ENCODE measurements at regions not wholly inside any gene's neighbourhood (a gene's known extent, or its start where the extent isn't known, plus 50 kb on each side); places are given as distances from the start of the nearest gene placed in this dataset.

DNA sequence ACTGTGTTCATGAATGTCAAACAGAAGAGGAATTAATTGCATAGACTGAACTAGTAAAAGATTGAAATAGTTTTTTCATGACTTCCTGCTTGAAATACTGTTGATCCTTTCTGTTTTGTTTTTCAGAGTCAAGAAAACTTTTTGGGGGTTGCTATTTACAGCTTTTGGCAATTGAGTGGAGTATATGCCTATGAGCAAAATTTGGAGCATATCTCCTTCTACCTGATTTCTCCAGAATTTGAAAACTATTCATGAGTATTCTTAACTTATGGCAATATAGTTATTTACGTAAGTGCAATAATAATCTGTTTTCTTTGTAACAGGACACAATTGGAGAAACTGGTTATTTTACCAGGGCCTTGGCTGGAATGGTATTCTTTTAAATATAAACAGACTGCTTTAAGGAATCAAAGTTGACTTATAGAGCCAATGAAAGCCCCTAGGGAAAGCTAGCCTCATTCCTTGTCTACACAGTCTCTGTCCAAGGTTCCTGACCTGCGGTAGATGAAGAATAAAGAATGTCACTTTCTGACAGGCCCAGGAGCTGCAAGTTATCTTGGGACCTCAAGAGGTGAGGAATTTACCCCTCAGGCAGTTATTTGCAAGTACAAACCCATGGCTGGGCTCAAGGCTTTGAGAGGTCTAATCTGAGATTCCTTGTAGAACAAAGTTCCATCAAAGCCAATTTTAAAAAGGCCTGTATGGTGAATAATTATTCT lies 193.5 kb upstream of the NDUFV2 start:
- Histone ChIP-seq H3K27me3 (no peaks in the 10 kb centered on the region), H3K79me2 (no peaks in the 10 kb centered on the region), H2AFZ (no peak overlapping the region), H3K4me1 (ENCODE audit: insufficient read depth) (no peaks in the 10 kb centered on the region), H4K20me1 (ENCODE audit: insufficient read depth, poor library complexity, severe bottlenecking) (no peaks in the 10 kb centered on the region), H3K4me2 (no peak overlapping the region), H3K36me3 (replicated peaks; ENCODE audit: insufficient read depth, low read depth) (no peaks in the 10 kb centered on the region), H3K9me3 (ENCODE audit: low read depth) (no peaks in the 10 kb centered on the region), H3K9me2 (replicated peaks; ENCODE audit: insufficient read depth) (no peaks in the 10 kb centered on the region), H3K4me3 (no peak overlapping the region), H3K27ac (no peak overlapping the region)
- DNase-seq (ENCODE audit: low spot score), result no peak
- TF ChIP-seq EZH2phosphoT487 (IDR thresholded peaks at IDR 0.05; ENCODE audit: low read depth, severe bottlenecking, unreplicated experiment) (no peak), EZH2 (IDR thresholded peaks at IDR 0.05; ENCODE audit: borderline replicate concordance) (no peak), CTCF (IDR thresholded peaks at IDR 0.05; ENCODE audit: poor library complexity) (no peak)
- WGBS (ENCODE audit: low lambda C conversion rate, missing lambda C conversion rate), result 95% methylated on average over 2 of the region's 2 CpGs

DNA sequence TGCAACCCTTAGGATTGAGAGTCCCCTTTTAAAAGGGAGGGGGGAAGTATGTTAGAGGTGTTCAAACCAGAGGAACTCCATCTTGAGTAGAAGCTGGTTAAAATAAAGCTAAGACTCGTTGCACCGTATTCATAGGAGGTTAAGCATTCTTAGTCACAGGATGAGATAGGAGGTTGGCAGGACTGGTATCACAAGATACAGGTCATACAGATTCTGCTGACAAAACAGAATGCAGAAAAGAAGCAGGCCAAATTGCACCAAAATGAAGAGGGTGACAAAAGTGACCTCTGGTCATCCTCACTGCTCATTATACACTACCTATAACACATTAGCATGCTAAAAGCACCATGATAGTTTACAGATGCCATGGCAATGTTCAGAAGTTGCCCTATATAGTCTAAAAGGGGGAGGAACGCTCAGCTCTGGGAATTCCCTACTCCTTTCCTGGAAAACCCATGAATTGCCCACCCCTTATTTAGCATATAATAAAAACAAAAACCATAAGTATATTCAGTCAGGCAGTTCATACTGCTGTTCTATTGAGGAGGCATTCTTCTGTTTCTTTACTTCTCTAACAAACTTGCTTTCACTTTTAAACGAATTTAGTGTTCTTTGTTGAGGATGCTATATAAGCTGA lies 192.2 kb upstream of the NDUFV2 start:
- Histone ChIP-seq H3K36me3 (replicated peaks; ENCODE audit: insufficient read depth, low read depth) (no peaks in the 10 kb centered on the region), H3K4me1 (ENCODE audit: insufficient read depth) (no peaks in the 10 kb centered on the region), H3K9me2 (replicated peaks; ENCODE audit: insufficient read depth) (no peaks in the 10 kb centered on the region), H3K4me3 (no peak overlapping the region), H3K79me2 (no peaks in the 10 kb centered on the region), H3K27ac (no peak overlapping the region), H4K20me1 (ENCODE audit: insufficient read depth, poor library complexity, severe bottlenecking) (no peaks in the 10 kb centered on the region), H3K9me3 (ENCODE audit: low read depth) (no peaks in the 10 kb centered on the region), H2AFZ (no peak overlapping the region), H3K27me3 (no peaks in the 10 kb centered on the region), H3K4me2 (no peak overlapping the region)
- no peak for DNase-seq (ENCODE audit: low spot score)
- WGBS (ENCODE audit: low lambda C conversion rate, missing lambda C conversion rate), result 92% methylated on average over 4 of the region's 4 CpGs
- no peak for TF ChIP-seq CTCF (IDR thresholded peaks at IDR 0.05; ENCODE audit: poor library complexity)
- no peak for TF ChIP-seq EZH2 (IDR thresholded peaks at IDR 0.05; ENCODE audit: borderline replicate concordance)
- TF ChIP-seq EZH2phosphoT487 (IDR thresholded peaks at IDR 0.05; ENCODE audit: low read depth, severe bottlenecking, unreplicated experiment), result no peak

GRCh38 chr18:8910843-8911242 lies 191.7 kb upstream of the NDUFV2 start:
- DNase-seq (ENCODE audit: low spot score), result no peak
- no peaks in the 10 kb centered on the region for H3K79me2 ChIP-seq
- H3K27me3 ChIP-seq, result no peaks in the 10 kb centered on the region
- TF ChIP-seq CTCF (IDR thresholded peaks at IDR 0.05; ENCODE audit: poor library complexity) (no peak), EZH2phosphoT487 (IDR thresholded peaks at IDR 0.05; ENCODE audit: low read depth, severe bottlenecking, unreplicated experiment) (no peak)
- H4K20me1 ChIP-seq (ENCODE audit: insufficient read depth, poor library complexity, severe bottlenecking), result no peaks in the 10 kb centered on the region
- no peaks in the 10 kb centered on the region for H3K9me3 ChIP-seq (ENCODE audit: low read depth)
- H3K9me2 ChIP-seq (replicated peaks; ENCODE audit: insufficient read depth), result no peaks in the 10 kb centered on the region
- no peak overlapping the region for H3K27ac ChIP-seq
- H3K4me2 ChIP-seq, result no peak overlapping the region
- no peaks in the 10 kb centered on the region for H3K4me1 ChIP-seq (ENCODE audit: insufficient read depth)
- no peak overlapping the region for H2AFZ ChIP-seq
- no peak overlapping the region for H3K4me3 ChIP-seq
- 60% methylated on average over 1 of the region's 1 CpG for WGBS (ENCODE audit: low lambda C conversion rate, missing lambda C conversion rate)
- H3K36me3 ChIP-seq (replicated peaks; ENCODE audit: insufficient read depth, low read depth), result no peaks in the 10 kb centered on the region

Measured in hepatocyte (in vitro differentiated cells).